ENCODE measurements at regions not wholly inside any gene's neighbourhood (a gene's known extent, or its start where the extent isn't known, plus 50 kb on each side); places are given as distances from the start of the nearest gene placed in this dataset.
A peak's percentile ranks its signal among the peaks of the same experiment; 100 is the strongest.

DNA sequence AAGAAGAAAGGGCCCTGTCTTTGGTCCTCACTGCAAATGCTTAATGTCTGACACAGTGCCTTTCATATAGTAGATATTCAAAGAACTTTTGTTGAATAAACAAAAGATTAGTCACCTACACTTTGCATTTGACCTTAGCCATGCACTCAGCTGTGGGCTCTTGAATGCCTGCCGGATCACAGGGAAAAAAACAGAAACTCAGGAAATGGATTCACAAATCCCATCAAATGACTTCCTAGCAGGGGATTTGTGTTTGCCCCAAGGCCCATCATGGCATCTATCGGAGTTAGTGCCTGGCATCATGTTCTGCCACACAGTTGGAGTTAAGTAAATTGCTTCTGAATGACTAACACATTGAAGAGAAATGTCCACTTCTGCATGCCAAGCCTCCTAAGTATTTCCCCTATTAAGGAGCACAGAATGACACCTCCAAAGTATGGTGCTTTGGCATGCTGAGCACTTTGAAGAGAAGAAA is 72.3 kb upstream of the DST start:
- peak overlapping the region; percentile 50 for H3K4me3 ChIP-seq (ENCODE audit: low read length)
- H3K4me1 Mint-ChIP-seq: peaks cover 42% of the 10 kb centered on the region
- no peaks in the 10 kb centered on the region for H3K36me3 ChIP-seq (ENCODE audit: control insufficient read depth, insufficient read depth, low read length)
- peak overlapping the region; percentile 78 for H3K27ac Mint-ChIP-seq
- peaks cover 24% of the 10 kb centered on the region for H3K4me1 ChIP-seq (ENCODE audit: control insufficient read depth, insufficient read depth, low read length)
- peak; percentile 59 for DNase-seq
- H3K9ac ChIP-seq (ENCODE audit: extremely low read depth, low read length, poor library complexity, severe bottlenecking): no peak overlapping the region
- H3K36me3 Mint-ChIP-seq (ENCODE audit: low read depth): peaks cover 21% of the 10 kb centered on the region
- peak overlapping the region; percentile 14 for H3K27ac ChIP-seq (ENCODE audit: low read depth, low read length)
- TF ChIP-seq, protein P1, sequence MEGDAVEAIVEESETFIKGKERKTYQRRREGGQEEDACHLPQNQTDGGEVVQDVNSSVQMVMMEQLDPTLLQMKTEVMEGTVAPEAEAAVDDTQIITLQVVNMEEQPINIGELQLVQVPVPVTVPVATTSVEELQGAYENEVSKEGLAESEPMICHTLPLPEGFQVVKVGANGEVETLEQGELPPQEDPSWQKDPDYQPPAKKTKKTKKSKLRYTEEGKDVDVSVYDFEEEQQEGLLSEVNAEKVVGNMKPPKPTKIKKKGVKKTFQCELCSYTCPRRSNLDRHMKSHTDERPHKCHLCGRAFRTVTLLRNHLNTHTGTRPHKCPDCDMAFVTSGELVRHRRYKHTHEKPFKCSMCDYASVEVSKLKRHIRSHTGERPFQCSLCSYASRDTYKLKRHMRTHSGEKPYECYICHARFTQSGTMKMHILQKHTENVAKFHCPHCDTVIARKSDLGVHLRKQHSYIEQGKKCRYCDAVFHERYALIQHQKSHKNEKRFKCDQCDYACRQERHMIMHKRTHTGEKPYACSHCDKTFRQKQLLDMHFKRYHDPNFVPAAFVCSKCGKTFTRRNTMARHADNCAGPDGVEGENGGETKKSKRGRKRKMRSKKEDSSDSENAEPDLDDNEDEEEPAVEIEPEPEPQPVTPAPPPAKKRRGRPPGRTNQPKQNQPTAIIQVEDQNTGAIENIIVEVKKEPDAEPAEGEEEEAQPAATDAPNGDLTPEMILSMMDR (conservative IDR thresholded peaks at IDR 0.05): no peak
- H3K27me3 ChIP-seq (ENCODE audit: control insufficient read depth, insufficient read depth, low read length, poor library complexity, severe bottlenecking): no peaks in the 10 kb centered on the region
- H3K9me3 ChIP-seq (ENCODE audit: control insufficient read depth, low read length): peaks cover 25% of the 10 kb centered on the region
- 25 to 33% methylated on average over 1 to 2 of the region's 2 CpGs for WGBS, 2 experiments (ENCODE audit: insufficient coverage in 1 of 2, insufficient read length in 1 of 2)
- H3K4me3 Mint-ChIP-seq: no peak overlapping the region
- peaks cover 26% of the 10 kb centered on the region for H3K9me3 Mint-ChIP-seq
- no peaks in the 10 kb centered on the region for H3K27me3 Mint-ChIP-seq (ENCODE audit: insufficient read depth)

DNA sequence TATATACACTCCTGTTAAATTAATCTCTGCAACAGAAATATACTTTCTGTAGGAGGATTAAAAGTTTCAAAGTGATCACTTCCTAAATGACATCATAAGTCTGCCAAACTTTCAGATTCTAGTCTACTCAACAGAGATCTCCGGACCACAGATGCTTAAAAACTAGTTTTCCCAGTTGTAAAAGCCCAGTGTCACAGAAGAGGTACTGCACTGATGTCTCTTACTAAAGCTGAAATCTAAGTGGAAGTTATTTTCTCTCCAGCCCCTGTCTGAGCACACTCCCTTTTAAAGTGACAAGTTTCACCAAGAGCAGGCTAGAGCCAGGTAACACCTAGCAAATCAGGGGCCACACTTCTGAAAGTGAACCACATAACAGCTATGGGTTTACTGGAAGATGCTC is 71.6 kb upstream of the DST start:
- Histone ChIP-seq H3K27ac (ENCODE audit: low read depth, low read length) (no peak overlapping the region), H3K4me3 (ENCODE audit: low read length) (no peak overlapping the region), H3K4me1 (ENCODE audit: control insufficient read depth, insufficient read depth, low read length) (peaks cover 24% of the 10 kb centered on the region), H3K9ac (ENCODE audit: extremely low read depth, low read length, poor library complexity, severe bottlenecking) (no peak overlapping the region), H3K9me3 (ENCODE audit: control insufficient read depth, low read length) (peaks cover 18% of the 10 kb centered on the region), H3K27me3 (ENCODE audit: control insufficient read depth, insufficient read depth, low read length, poor library complexity, severe bottlenecking) (no peaks in the 10 kb centered on the region), H3K36me3 (ENCODE audit: control insufficient read depth, insufficient read depth, low read length) (no peaks in the 10 kb centered on the region)
- H3K4me3 Mint-ChIP-seq: no peak overlapping the region
- no peak for DNase-seq
- H3K27ac Mint-ChIP-seq: no peak overlapping the region
- peaks cover 18% of the 10 kb centered on the region for H3K9me3 Mint-ChIP-seq
- H3K27me3 Mint-ChIP-seq (ENCODE audit: insufficient read depth): no peaks in the 10 kb centered on the region
- peaks cover 47% of the 10 kb centered on the region for H3K4me1 Mint-ChIP-seq
- WGBS, 2 experiments (ENCODE audit: insufficient coverage in 1 of 2, insufficient read length in 1 of 2): 90% methylated on average over 1 of the region's 1 CpG; no CpG with 5 or more reads in 1 of the 2 experiments
- TF ChIP-seq, protein P1 (conservative IDR thresholded peaks at IDR 0.05): peak; percentile 47
- H3K36me3 Mint-ChIP-seq (ENCODE audit: low read depth): peaks cover 14% of the 10 kb centered on the region

DNA sequence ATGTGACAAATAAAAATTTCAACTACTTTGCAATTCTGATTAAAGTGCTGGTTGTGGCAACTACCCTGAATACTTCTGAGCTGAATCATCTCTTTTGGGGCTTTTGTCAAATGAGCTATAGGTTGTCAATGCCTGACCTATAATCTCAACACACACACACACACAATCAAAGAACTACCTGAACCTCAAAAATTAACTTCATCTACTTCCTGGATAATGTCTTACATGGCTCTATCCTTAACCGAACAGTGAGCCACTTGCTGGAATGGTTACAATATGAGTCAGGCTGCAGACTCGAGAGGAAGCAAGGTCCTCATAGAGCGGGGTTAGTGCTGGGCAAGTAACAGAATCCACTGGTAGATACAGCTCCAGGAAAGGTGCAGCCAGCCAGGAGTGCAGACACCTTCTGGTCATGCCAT is 70.6 kb upstream of the DST start:
- no peak overlapping the region for H3K4me3 ChIP-seq (ENCODE audit: low read length)
- H3K9me3 ChIP-seq (ENCODE audit: control insufficient read depth, low read length): peaks cover 8% of the 10 kb centered on the region
- Mint-ChIP-seq H3K9me3 (peaks cover 9% of the 10 kb centered on the region), H3K4me1 (peaks cover 47% of the 10 kb centered on the region), H3K27ac (peak overlapping the region; percentile 81), H3K27me3 (ENCODE audit: insufficient read depth) (no peaks in the 10 kb centered on the region), H3K36me3 (ENCODE audit: low read depth) (peaks cover 7% of the 10 kb centered on the region), H3K4me3 (no peak overlapping the region)
- WGBS, 2 experiments (ENCODE audit: insufficient coverage in 1 of 2, insufficient read length in 1 of 2): 77 to 86% methylated on average over 3 of the region's 3 CpGs
- no peak overlapping the region for H3K27ac ChIP-seq (ENCODE audit: low read depth, low read length)
- peak; percentile 67 for DNase-seq
- H3K27me3 ChIP-seq (ENCODE audit: control insufficient read depth, insufficient read depth, low read length, poor library complexity, severe bottlenecking): no peaks in the 10 kb centered on the region
- no peaks in the 10 kb centered on the region for H3K36me3 ChIP-seq (ENCODE audit: control insufficient read depth, insufficient read depth, low read length)
- no peak overlapping the region for H3K9ac ChIP-seq (ENCODE audit: extremely low read depth, low read length, poor library complexity, severe bottlenecking)
- H3K4me1 ChIP-seq (ENCODE audit: control insufficient read depth, insufficient read depth, low read length): peaks cover 24% of the 10 kb centered on the region
- TF ChIP-seq, protein P1 (conservative IDR thresholded peaks at IDR 0.05): no peak
